Heart left ventricle (tissue), 13 donors: ENCODE measurements at regions not wholly inside any gene's neighbourhood (a gene's known extent, or its start where the extent isn't known, plus 50 kb on each side); places are given as distances from the start of the nearest gene placed in this dataset.

Source experiments
- CTCF ChIP-seq, 12 donors: fragments of 200-600 bp; sonication (generic) in 4 of 12; IDR thresholded peaks; one replicate each; pipeline versions ENCODE4 v1.5.0 to v1.8.0; 2018 to 2022; ENCODE audit warnings: antibody characterized with exemption in 12 of 12, mild to moderate bottlenecking in 5 of 12
- POLR2A ChIP-seq, 2 donors: fragments of 450-650 bp; IDR thresholded peaks; one replicate each; pipeline ENCODE4 v1.6.1; 2017; ENCODE audit warnings: antibody characterized with exemption in 2 of 2, mild to moderate bottlenecking in 2 of 2, moderate library complexity in 2 of 2
- donor health status: ischemic (EF 13 %, LVEDD 7.1; RV severe dilation, severe dysfunction).
- donor health status: DM: no; HTN: yes; CAD: no.
- donor health status: DM: no; HTN: no; CAD: no.
- donor health status: ischemic (EF 25% LVEDD 6.9; RV normal size, moderate dysfunction).
- donor health status: ischemic (EF 25% LVEDD 5.7; RV mildly dilated, moderate dysfunction).
- donor health status: ischemic (EF 35%, LVEDD 5.7; RV mildly dilated, moderate dysfunction).
- donor health status: nonischemic (EF 11% LVEDD 7.7; RV severe dilation, severe dysfunction).
- donor health status: DM: yes; HTN: yes; CAD: no.
- donor health status: PGD.
- donor health status: ischemic (EF 29% LVEDD 5.4; RV normal size, mild dysfunction).
- donor health status: nonischemic (EF 23%, LVEDD 6.1; RV moderate dilation, normal function).

DNA sequence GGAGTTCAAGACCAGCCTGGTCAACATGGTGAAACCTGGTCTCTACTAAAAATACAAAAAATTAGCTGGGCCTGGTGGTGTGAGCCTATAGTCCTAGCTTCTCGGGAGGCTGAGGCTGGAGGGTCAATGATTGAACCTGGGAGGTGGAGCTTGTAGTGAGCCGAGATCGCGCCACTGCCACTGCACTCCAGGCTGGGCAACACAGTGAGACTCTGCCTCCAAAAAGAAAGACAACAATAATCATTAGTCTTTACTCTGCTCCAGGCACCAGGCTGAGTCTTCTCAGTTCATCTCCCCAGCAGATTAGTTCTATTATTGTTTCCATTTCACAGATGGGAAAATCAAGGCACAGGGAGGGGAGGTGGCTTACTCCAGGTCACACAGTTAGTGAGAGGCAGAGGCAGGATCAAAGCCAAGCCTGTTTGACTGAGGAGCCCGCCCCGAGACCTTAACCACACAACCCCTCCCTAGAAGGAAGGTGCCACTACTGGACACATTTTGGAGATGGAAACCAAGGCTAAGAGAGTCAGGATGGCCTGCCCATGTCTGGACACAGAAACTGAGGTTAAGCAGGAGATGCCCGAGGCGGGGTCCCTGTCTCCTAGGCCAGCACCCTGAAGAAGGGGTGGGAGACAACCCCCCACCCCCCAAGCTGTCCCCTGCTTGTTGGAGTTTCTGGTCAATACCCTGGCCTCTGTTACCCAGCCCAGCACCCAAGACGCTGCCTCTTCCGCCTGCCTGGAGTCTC is 75.8 kb downstream of the CEBPB start:
- TF ChIP-seq CTCF (IDR thresholded peaks at IDR 0.05) (no peak), POLR2A (IDR thresholded peaks at IDR 0.05) (no peak)
